IgD-negative memory B cell (primary cell): ENCODE measurements at regions not wholly inside any gene's neighbourhood (a gene's known extent, or its start where the extent isn't known, plus 50 kb on each side); places are given as distances from the start of the nearest gene placed in this dataset.

Experiments used
- H3K27ac Mint-ChIP-seq, 3 donors: one replicate each; pipeline ENCODE4 v1.8.0; 2020 to 2022; ENCODE audit warnings: mild to moderate bottlenecking in 3 of 3, mixed read lengths in 3 of 3, moderate library complexity in 1 of 3
- H3K27me3 Mint-ChIP-seq: one replicate; pipeline ENCODE4 v1.8.0; 2021; ENCODE audit warnings: mixed read lengths
- H3K36me3 Mint-ChIP-seq: one replicate; pipeline ENCODE4 v1.8.0; 2020; ENCODE audit warnings: mild to moderate bottlenecking, mixed read lengths
- H3K4me1 Mint-ChIP-seq, 3 donors: one replicate each; pipeline ENCODE4 v1.8.0; 2020 to 2022; ENCODE audit warnings: mixed read lengths in 3 of 3, mild to moderate bottlenecking in 1 of 3
- H3K4me3 Mint-ChIP-seq, 4 donors: one replicate each; pipeline ENCODE4 v1.8.0; 2020 to 2022; ENCODE audit warnings: mild to moderate bottlenecking in 4 of 4, mixed read lengths in 4 of 4, moderate library complexity in 3 of 4
- H3K9me3 Mint-ChIP-seq, 3 donors: one replicate each; pipeline ENCODE4 v1.8.0; 2020 to 2021; ENCODE audit warnings: mixed read lengths in 3 of 3, mild to moderate bottlenecking in 1 of 3

- H3K27me3 Mint-ChIP-seq, result peaks cover 1% of the 10 kb centered on the region
- no peaks in the 10 kb centered on the region for H3K36me3 Mint-ChIP-seq
- H3K4me3 Mint-ChIP-seq, result no peak overlapping the region
- H3K27ac Mint-ChIP-seq, result no peak overlapping the region
- H3K4me1 Mint-ChIP-seq, result peaks cover 0 to 1% (median 0%) of the 10 kb centered on the region in 3 donors
- peaks cover 1 to 14% (median 3%) of the 10 kb centered on the region in 3 donors for H3K9me3 Mint-ChIP-seq
Measured at GRCh38 chr1:4924356-4924755, 269.9 kb downstream of the AJAP1 start.

- Mint-ChIP-seq H3K27ac (no peak overlapping the region), H3K27me3 (peaks cover 3% of the 10 kb centered on the region), H3K4me3 (no peak overlapping the region), H3K36me3 (no peaks in the 10 kb centered on the region), H3K4me1 (no peaks in the 10 kb centered on the region), H3K9me3 (peaks cover 1 to 20% (median 5%) of the 10 kb centered on the region in 3 donors)
Measured at GRCh38 chr1:4916610-4917009, 262.2 kb downstream of the AJAP1 start.

- H3K36me3 Mint-ChIP-seq, result no peaks in the 10 kb centered on the region
- no peaks in the 10 kb centered on the region for H3K4me1 Mint-ChIP-seq
- no peak overlapping the region for H3K27ac Mint-ChIP-seq
- H3K9me3 Mint-ChIP-seq, result peaks cover under 1 to 15% (median 1%) of the 10 kb centered on the region in 3 donors
- H3K4me3 Mint-ChIP-seq, result no peak overlapping the region
- H3K27me3 Mint-ChIP-seq, result peaks cover 1% of the 10 kb centered on the region
Measured at GRCh38 chr1:4915154-4915553, 260.7 kb downstream of the AJAP1 start.

GRCh38 chr1:4908486-4908885 lies 254.1 kb downstream of the AJAP1 start:
- Mint-ChIP-seq H3K27me3 (no peaks in the 10 kb centered on the region), H3K36me3 (no peaks in the 10 kb centered on the region), H3K9me3 (peaks cover 0 to 10% (median 7%) of the 10 kb centered on the region in 3 donors), H3K27ac (no peak overlapping the region), H3K4me3 (no peak overlapping the region), H3K4me1 (no peaks in the 10 kb centered on the region)

GRCh38 chr1:4894566-4894965 lies 240.2 kb downstream of the AJAP1 start:
- H3K4me1 Mint-ChIP-seq, result no peaks in the 10 kb centered on the region
- no peak overlapping the region for H3K27ac Mint-ChIP-seq
- no peaks in the 10 kb centered on the region for H3K36me3 Mint-ChIP-seq
- H3K27me3 Mint-ChIP-seq, result peaks cover 4% of the 10 kb centered on the region
- H3K9me3 Mint-ChIP-seq, result peaks cover 0 to 11% (median 6%) of the 10 kb centered on the region in 3 donors
- no peak overlapping the region for H3K4me3 Mint-ChIP-seq

- Mint-ChIP-seq H3K36me3 (no peaks in the 10 kb centered on the region), H3K27ac (no peak overlapping the region), H3K9me3 (peaks cover 0 to 6% (median 0%) of the 10 kb centered on the region in 3 donors), H3K4me3 (no peak overlapping the region), H3K27me3 (peaks cover 5% of the 10 kb centered on the region), H3K4me1 (no peaks in the 10 kb centered on the region)
Measured at GRCh38 chr1:4880626-4881025, 226.2 kb downstream of the AJAP1 start.

- H3K4me3 Mint-ChIP-seq, result peak overlapping the region in 1 of 4 donors; percentile 37
- no peak overlapping the region for H3K27ac Mint-ChIP-seq
- H3K27me3 Mint-ChIP-seq, result peaks cover 5% of the 10 kb centered on the region
- H3K36me3 Mint-ChIP-seq, result no peaks in the 10 kb centered on the region
- H3K4me1 Mint-ChIP-seq, result no peaks in the 10 kb centered on the region
- peaks cover 0 to 3% (median 0%) of the 10 kb centered on the region in 3 donors for H3K9me3 Mint-ChIP-seq
Measured at GRCh38 chr1:4877426-4877825, 223.0 kb downstream of the AJAP1 start.

- Mint-ChIP-seq H3K9me3 (peaks cover 0 to 8% (median 0%) of the 10 kb centered on the region in 3 donors), H3K36me3 (peaks cover 1% of the 10 kb centered on the region), H3K27me3 (peaks cover 2% of the 10 kb centered on the region), H3K27ac (no peak overlapping the region), H3K4me1 (no peaks in the 10 kb centered on the region), H3K4me3 (no peak overlapping the region)
Measured at GRCh38 chr1:4871373-4871772, 217.0 kb downstream of the AJAP1 start.

GRCh38 chr1:4868521-4868920 lies 214.1 kb downstream of the AJAP1 start:
- peaks cover 2% of the 10 kb centered on the region for H3K27me3 Mint-ChIP-seq

GRCh38 chr1:4856396-4856795 lies 202.0 kb downstream of the AJAP1 start:
- Mint-ChIP-seq H3K27ac (no peak overlapping the region), H3K4me3 (no peak overlapping the region), H3K9me3 (peaks cover 4 to 13% (median 6%) of the 10 kb centered on the region in 3 donors), H3K36me3 (no peaks in the 10 kb centered on the region), H3K27me3 (no peaks in the 10 kb centered on the region), H3K4me1 (no peaks in the 10 kb centered on the region)

More at GRCh38 chr1:4868521-4868920, 214.1 kb downstream of the AJAP1 start:
- Mint-ChIP-seq H3K4me3 (no peak overlapping the region), H3K36me3 (peaks cover 1% of the 10 kb centered on the region), H3K9me3 (peaks cover 0 to 11% (median 0%) of the 10 kb centered on the region in 3 donors), H3K4me1 (no peaks in the 10 kb centered on the region), H3K27ac (no peak overlapping the region)

- H3K4me3 Mint-ChIP-seq, result no peak overlapping the region
- peaks cover 6 to 9% (median 8%) of the 10 kb centered on the region in 3 donors for H3K9me3 Mint-ChIP-seq
- no peak overlapping the region for H3K27ac Mint-ChIP-seq
- H3K36me3 Mint-ChIP-seq, result no peaks in the 10 kb centered on the region
- H3K27me3 Mint-ChIP-seq, result no peaks in the 10 kb centered on the region
- H3K4me1 Mint-ChIP-seq, result no peaks in the 10 kb centered on the region
Measured at GRCh38 chr1:4854367-4854766, 200.0 kb downstream of the AJAP1 start.

GRCh38 chr1:4853904-4854303 lies 199.5 kb downstream of the AJAP1 start:
- Mint-ChIP-seq H3K27ac (no peak overlapping the region), H3K4me3 (no peak overlapping the region), H3K4me1 (no peaks in the 10 kb centered on the region), H3K27me3 (no peaks in the 10 kb centered on the region), H3K9me3 (peaks cover 6 to 9% (median 8%) of the 10 kb centered on the region in 3 donors), H3K36me3 (no peaks in the 10 kb centered on the region)

GRCh38 chr1:4851385-4852065 lies 197.1 kb downstream of the AJAP1 start:
- H3K9me3 Mint-ChIP-seq, result peaks cover 2 to 6% (median 3%) of the 10 kb centered on the region in 3 donors
- no peaks in the 10 kb centered on the region for H3K36me3 Mint-ChIP-seq
- H3K27ac Mint-ChIP-seq, result no peak overlapping the region
- H3K4me1 Mint-ChIP-seq, result no peaks in the 10 kb centered on the region
- no peaks in the 10 kb centered on the region for H3K27me3 Mint-ChIP-seq
- H3K4me3 Mint-ChIP-seq, result no peak overlapping the region

GRCh38 chr1:4848431-4848830 lies 194.0 kb downstream of the AJAP1 start:
- H3K27ac Mint-ChIP-seq, result no peak overlapping the region
- H3K36me3 Mint-ChIP-seq, result no peaks in the 10 kb centered on the region
- peaks cover 0 to 5% (median 3%) of the 10 kb centered on the region in 3 donors for H3K9me3 Mint-ChIP-seq
- H3K4me1 Mint-ChIP-seq, result no peaks in the 10 kb centered on the region
- no peaks in the 10 kb centered on the region for H3K27me3 Mint-ChIP-seq
- no peak overlapping the region for H3K4me3 Mint-ChIP-seq

- Mint-ChIP-seq H3K27me3 (no peaks in the 10 kb centered on the region), H3K4me1 (no peaks in the 10 kb centered on the region), H3K36me3 (no peaks in the 10 kb centered on the region), H3K4me3 (no peak overlapping the region), H3K27ac (no peak overlapping the region), H3K9me3 (peaks cover 0 to 5% (median 3%) of the 10 kb centered on the region in 3 donors)
Measured at GRCh38 chr1:4847711-4848110, 193.3 kb downstream of the AJAP1 start.
